Erythroblast (primary cell): ENCODE measurements at regions not wholly inside any gene's neighbourhood (a gene's known extent, or its start where the extent isn't known, plus 50 kb on each side); places are given as distances from the start of the nearest gene placed in this dataset.

Experiments
- GATA1 ChIP-seq: IDR thresholded peaks from 2 replicates; pipeline ENCODE4 v1.6.1; 2011; ENCODE audit warnings: low read depth, mild to moderate bottlenecking, control low read depth, low read length, moderate library complexity
- POLR2A ChIP-seq: IDR thresholded peaks from 2 replicates; pipeline ENCODE4 v1.6.1; 2011; ENCODE audit warnings: mild to moderate bottlenecking, low read length

- no peak for TF ChIP-seq POLR2A
- no peak for TF ChIP-seq GATA1
These were observed 143.6 kb upstream of the AGAP1 start for GRCh38 chr2:235350234-235350633.
